Fibroblast of lung (primary cell): ENCODE measurements at regions not wholly inside any gene's neighbourhood (a gene's known extent, or its start where the extent isn't known, plus 50 kb on each side); places are given as distances from the start of the nearest gene placed in this dataset.

Source experiments
- DNase-seq, 2 donors: peaks; one replicate each; pipeline versions ENCODE4 v3.0.0 to v3.0.0-alpha.2; 2010; ENCODE audit warnings: low read depth in 2 of 2
- H2AFZ ChIP-seq: 2 replicates; pipeline ENCODE4 v1.5.1; 2012; ENCODE audit warnings: low read length, control low read depth, inconsistent platforms
- H3K27ac ChIP-seq: 2 replicates; pipeline ENCODE4 v1.5.1; 2011; ENCODE audit warnings: low read length, control low read depth; ENCODE audit not compliant: insufficient read depth
- H3K27me3 ChIP-seq: 2 replicates; pipeline ENCODE4 v1.5.1; 2011; ENCODE audit warnings: mild to moderate bottlenecking, low read length; ENCODE audit not compliant: control insufficient read depth, insufficient read depth
- H3K36me3 ChIP-seq: 2 replicates; pipeline ENCODE4 v1.5.1; 2011; ENCODE audit warnings: low read length; ENCODE audit not compliant: control insufficient read depth, insufficient read depth
- H3K4me1 ChIP-seq: 2 replicates; pipeline ENCODE4 v1.5.1; 2011; ENCODE audit warnings: low read length; ENCODE audit not compliant: control insufficient read depth, insufficient read depth; ENCODE audit errors: extremely low read depth
- H3K4me2 ChIP-seq: 2 replicates; pipeline ENCODE4 v1.5.1; 2011; ENCODE audit warnings: low read length, control low read depth; ENCODE audit not compliant: insufficient read depth; ENCODE audit errors: extremely low read depth
- H3K4me3 ChIP-seq, 4 experiments: fragments of 200-600 bp in 1 of 4; sonication (generic) in 1 of 4; replicated peaks in 1 of 4; 2 replicates each; pipeline ENCODE4 v1.5.1; 2011 to 2016; ENCODE audit warnings: low read length in 4 of 4, low read depth in 3 of 4, mild to moderate bottlenecking in 3 of 4, control low read depth in 2 of 4, inconsistent platforms in 1 of 4, mixed read lengths in 1 of 4; ENCODE audit not compliant: insufficient read depth in 1 of 4; ENCODE audit errors: control extremely low read depth in 1 of 4
- H3K79me2 ChIP-seq: 2 replicates; pipeline ENCODE4 v1.5.1; 2012; ENCODE audit warnings: mild to moderate bottlenecking, low read length, inconsistent platforms; ENCODE audit not compliant: control insufficient read depth, insufficient read depth
- H3K9ac ChIP-seq: 2 replicates; pipeline ENCODE4 v1.5.1; 2011; ENCODE audit warnings: mild to moderate bottlenecking, low read length, control low read depth; ENCODE audit not compliant: insufficient read depth
- H3K9me3 ChIP-seq: 2 replicates; pipeline ENCODE4 v1.5.1; 2012; ENCODE audit warnings: low read depth, low read length; ENCODE audit not compliant: control insufficient read depth, insufficient read depth
- H4K20me1 ChIP-seq: 2 replicates; pipeline ENCODE4 v1.5.1; 2011; ENCODE audit warnings: low read length; ENCODE audit not compliant: control insufficient read depth, insufficient read depth; ENCODE audit errors: extremely low read depth
- EZH2 ChIP-seq: IDR thresholded peaks from 2 replicates; pipeline ENCODE4 v1.5.1; 2012; ENCODE audit warnings: low read length, control low read depth, mild to moderate bottlenecking; ENCODE audit errors: missing control alignments
- TF ChIP-seq, protein P1 (sequence below), 2 donors: IDR thresholded peaks in 1 of 2; conservative IDR thresholded peaks in 1 of 2; 1 replicate in 1 of 2; 2 replicates in 1 of 2; pipeline ENCODE4 v1.5.1; 2011 to 2012; ENCODE audit warnings: low read length in 2 of 2, control low read depth in 1 of 2, inconsistent platforms in 1 of 2, low read depth in 1 of 2, mild to moderate bottlenecking in 1 of 2

DNA sequence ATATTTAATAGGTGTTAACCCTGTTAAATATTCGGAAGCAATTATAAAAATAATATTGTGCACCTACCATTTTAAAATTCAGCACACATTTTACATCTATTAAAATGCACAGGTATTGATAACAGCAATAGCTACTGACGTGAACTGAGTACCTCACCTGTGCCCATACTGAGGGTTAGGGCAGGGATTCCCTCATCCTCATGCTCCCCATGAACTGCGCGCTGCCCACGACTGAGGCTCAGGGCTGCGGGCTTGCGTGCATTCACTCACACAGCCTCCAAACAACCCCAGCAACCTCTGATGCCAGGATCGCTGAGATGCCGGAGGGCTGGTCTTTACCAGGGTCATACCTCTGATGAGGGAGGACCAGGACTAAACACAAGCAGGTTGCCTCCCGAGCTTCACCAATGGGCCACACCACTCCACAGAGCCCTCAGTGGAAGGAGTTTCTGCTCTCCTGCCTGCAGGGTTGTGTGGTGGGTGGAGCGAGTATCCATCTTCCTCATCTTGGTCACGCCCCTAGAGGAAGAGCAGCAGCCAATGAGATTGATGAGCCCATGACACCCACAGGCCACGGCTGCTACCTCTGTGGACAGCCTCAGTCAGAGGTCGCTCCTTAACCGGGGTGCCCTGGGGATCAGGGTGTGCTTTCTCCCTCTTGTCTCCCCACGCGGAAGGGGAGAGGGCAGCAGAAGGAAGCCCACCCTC is 478.3 kb downstream of the TNS3 start:
- peaks cover 4% of the 10 kb centered on the region for H3K27me3 ChIP-seq
- no peaks in the 10 kb centered on the region for H3K36me3 ChIP-seq
- no peaks in the 10 kb centered on the region for H3K4me1 ChIP-seq
- no peak overlapping the region for H3K4me3 ChIP-seq
- no peak overlapping the region for H2AFZ ChIP-seq
- H3K27ac ChIP-seq = no peak overlapping the region
- no peaks in the 10 kb centered on the region for H3K79me2 ChIP-seq
- no peaks in the 10 kb centered on the region for H3K9me3 ChIP-seq
- no peak for DNase-seq
- TF ChIP-seq, protein P1, sequence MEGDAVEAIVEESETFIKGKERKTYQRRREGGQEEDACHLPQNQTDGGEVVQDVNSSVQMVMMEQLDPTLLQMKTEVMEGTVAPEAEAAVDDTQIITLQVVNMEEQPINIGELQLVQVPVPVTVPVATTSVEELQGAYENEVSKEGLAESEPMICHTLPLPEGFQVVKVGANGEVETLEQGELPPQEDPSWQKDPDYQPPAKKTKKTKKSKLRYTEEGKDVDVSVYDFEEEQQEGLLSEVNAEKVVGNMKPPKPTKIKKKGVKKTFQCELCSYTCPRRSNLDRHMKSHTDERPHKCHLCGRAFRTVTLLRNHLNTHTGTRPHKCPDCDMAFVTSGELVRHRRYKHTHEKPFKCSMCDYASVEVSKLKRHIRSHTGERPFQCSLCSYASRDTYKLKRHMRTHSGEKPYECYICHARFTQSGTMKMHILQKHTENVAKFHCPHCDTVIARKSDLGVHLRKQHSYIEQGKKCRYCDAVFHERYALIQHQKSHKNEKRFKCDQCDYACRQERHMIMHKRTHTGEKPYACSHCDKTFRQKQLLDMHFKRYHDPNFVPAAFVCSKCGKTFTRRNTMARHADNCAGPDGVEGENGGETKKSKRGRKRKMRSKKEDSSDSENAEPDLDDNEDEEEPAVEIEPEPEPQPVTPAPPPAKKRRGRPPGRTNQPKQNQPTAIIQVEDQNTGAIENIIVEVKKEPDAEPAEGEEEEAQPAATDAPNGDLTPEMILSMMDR (conservative IDR thresholded peaks at IDR 0.05 in 1 of 2, IDR thresholded peaks at IDR 0.05 in 1 of 2; ENCODE audit: low read depth in 1 of 2, low read length in 2 of 2) = no peak
- no peak for TF ChIP-seq EZH2
- no peak overlapping the region for H3K9ac ChIP-seq
- H4K20me1 ChIP-seq = no peaks in the 10 kb centered on the region
- H3K4me2 ChIP-seq = no peak overlapping the region

- no peak for TF ChIP-seq EZH2
- TF ChIP-seq, protein P1 (conservative IDR thresholded peaks at IDR 0.05 in 1 of 2, IDR thresholded peaks at IDR 0.05 in 1 of 2; ENCODE audit: low read depth in 1 of 2, low read length in 2 of 2) = no peak
Measured at GRCh38 chr7:47102331-47102841, 479.5 kb downstream of the TNS3 start.

GRCh38 chr7:47100817-47101435 is 481.0 kb downstream of the TNS3 start:
- peak; percentile 44 to 66 for DNase-seq
- no peaks in the 10 kb centered on the region for H3K36me3 ChIP-seq
- no peak overlapping the region for H3K9ac ChIP-seq
- no peaks in the 10 kb centered on the region for H3K9me3 ChIP-seq
- H4K20me1 ChIP-seq = no peaks in the 10 kb centered on the region
- H3K27me3 ChIP-seq = peaks cover 4% of the 10 kb centered on the region
- H3K79me2 ChIP-seq = no peaks in the 10 kb centered on the region
- H3K4me2 ChIP-seq = peak overlapping the region; percentile 83
- peak overlapping the region in 1 of 4 experiments; percentile 17 for H3K4me3 ChIP-seq
- H3K27ac ChIP-seq = no peak overlapping the region
- TF ChIP-seq, protein P1 (conservative IDR thresholded peaks at IDR 0.05 in 1 of 2, IDR thresholded peaks at IDR 0.05 in 1 of 2; ENCODE audit: low read depth in 1 of 2, low read length in 2 of 2) = peak; percentile 52 to 73
- TF ChIP-seq EZH2 = no peak
- no peaks in the 10 kb centered on the region for H3K4me1 ChIP-seq
- peak overlapping the region; percentile 54 for H2AFZ ChIP-seq

More at GRCh38 chr7:47102331-47102841, 479.5 kb downstream of the TNS3 start:
- Histone ChIP-seq H3K79me2 (no peaks in the 10 kb centered on the region), H3K9ac (no peak overlapping the region), H3K9me3 (no peaks in the 10 kb centered on the region), H3K27ac (no peak overlapping the region), H3K4me2 (no peak overlapping the region), H3K27me3 (peaks cover 4% of the 10 kb centered on the region), H3K36me3 (no peaks in the 10 kb centered on the region), H4K20me1 (no peaks in the 10 kb centered on the region), H2AFZ (no peak overlapping the region), H3K4me1 (no peaks in the 10 kb centered on the region), H3K4me3 (no peak overlapping the region)
- no peak for DNase-seq
